SK-N-SH treated with all-trans-retinoic acid at 6 μM for 48 hours (cell line): ENCODE measurements at regions not wholly inside any gene's neighbourhood (a gene's known extent, or its start where the extent isn't known, plus 50 kb on each side); places are given as distances from the start of the nearest gene placed in this dataset.

ENCODE experiments used
- CSDC2 ChIP-seq: fragments of 250-450 bp; sonication (Bioruptor Pico); IDR thresholded peaks from 2 replicates; pipeline ENCODE4 v1.5.0; 2020; ENCODE audit warnings: mild to moderate bottlenecking, moderate library complexity
- TOX ChIP-seq: fragments of 250-450 bp; sonication (Bioruptor Pico); IDR thresholded peaks from 2 replicates; pipeline ENCODE4 v1.8.0; 2021; ENCODE audit warnings: mild to moderate bottlenecking, moderate library complexity, borderline replicate concordance
- ZNF70 ChIP-seq: fragments of 450-650 bp; formaldehyde crosslinking; IDR thresholded peaks from 2 replicates; pipeline ENCODE4 v1.5.0; 2020; ENCODE audit warnings: mild to moderate bottlenecking, moderate library complexity
- ZNF8 ChIP-seq: fragments of 450-650 bp; formaldehyde crosslinking; IDR thresholded peaks from 2 replicates; pipeline ENCODE4 v1.5.0; 2020; ENCODE audit warnings: mild to moderate bottlenecking, moderate library complexity
- TF ChIP-seq, protein P1 (sequence below): fragments of 250-450 bp; sonication (Bioruptor Pico); IDR thresholded peaks from 2 replicates; pipeline ENCODE4 v1.8.0; 2020; ENCODE audit warnings: mild to moderate bottlenecking, moderate library complexity, borderline replicate concordance
- TF ChIP-seq, protein P2 (sequence below): fragments of 250-450 bp; sonication (Bioruptor Pico); IDR thresholded peaks from 2 replicates; pipeline ENCODE4 v1.5.1; 2021; ENCODE audit warnings: mild to moderate bottlenecking, moderate library complexity

DNA sequence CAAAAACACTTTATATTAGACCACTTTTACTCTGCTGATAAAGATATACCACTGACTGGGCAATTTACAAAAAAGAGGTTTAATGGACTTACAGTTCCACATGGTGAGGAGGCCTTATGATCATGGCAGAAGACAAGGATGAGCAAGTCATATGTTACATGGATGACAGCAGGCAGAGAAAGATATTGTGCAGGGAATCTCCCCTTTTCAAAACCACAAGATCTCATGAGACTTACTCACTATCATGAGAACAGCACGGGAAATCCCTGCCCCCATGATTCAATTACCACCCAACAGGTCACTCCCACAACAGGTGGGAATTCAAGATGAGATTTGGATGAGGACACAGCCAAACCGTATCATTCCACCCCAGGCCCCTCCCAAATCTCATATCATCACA lies 1383.8 kb upstream of the MAP3K7 start:
- TF ChIP-seq ZNF8 (CRISPR knock-in tag) = no peak
- no peak for TF ChIP-seq ZNF70 (CRISPR knock-in tag)
- no peak for TF ChIP-seq CSDC2
- TF ChIP-seq, protein P1, sequence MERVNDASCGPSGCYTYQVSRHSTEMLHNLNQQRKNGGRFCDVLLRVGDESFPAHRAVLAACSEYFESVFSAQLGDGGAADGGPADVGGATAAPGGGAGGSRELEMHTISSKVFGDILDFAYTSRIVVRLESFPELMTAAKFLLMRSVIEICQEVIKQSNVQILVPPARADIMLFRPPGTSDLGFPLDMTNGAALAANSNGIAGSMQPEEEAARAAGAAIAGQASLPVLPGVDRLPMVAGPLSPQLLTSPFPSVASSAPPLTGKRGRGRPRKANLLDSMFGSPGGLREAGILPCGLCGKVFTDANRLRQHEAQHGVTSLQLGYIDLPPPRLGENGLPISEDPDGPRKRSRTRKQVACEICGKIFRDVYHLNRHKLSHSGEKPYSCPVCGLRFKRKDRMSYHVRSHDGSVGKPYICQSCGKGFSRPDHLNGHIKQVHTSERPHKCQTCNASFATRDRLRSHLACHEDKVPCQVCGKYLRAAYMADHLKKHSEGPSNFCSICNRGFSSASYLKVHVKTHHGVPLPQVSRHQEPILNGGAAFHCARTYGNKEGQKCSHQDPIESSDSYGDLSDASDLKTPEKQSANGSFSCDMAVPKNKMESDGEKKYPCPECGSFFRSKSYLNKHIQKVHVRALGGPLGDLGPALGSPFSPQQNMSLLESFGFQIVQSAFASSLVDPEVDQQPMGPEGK = no peak
- TF ChIP-seq TOX (CRISPR knock-in tag) = no peak
- TF ChIP-seq, protein P2, sequence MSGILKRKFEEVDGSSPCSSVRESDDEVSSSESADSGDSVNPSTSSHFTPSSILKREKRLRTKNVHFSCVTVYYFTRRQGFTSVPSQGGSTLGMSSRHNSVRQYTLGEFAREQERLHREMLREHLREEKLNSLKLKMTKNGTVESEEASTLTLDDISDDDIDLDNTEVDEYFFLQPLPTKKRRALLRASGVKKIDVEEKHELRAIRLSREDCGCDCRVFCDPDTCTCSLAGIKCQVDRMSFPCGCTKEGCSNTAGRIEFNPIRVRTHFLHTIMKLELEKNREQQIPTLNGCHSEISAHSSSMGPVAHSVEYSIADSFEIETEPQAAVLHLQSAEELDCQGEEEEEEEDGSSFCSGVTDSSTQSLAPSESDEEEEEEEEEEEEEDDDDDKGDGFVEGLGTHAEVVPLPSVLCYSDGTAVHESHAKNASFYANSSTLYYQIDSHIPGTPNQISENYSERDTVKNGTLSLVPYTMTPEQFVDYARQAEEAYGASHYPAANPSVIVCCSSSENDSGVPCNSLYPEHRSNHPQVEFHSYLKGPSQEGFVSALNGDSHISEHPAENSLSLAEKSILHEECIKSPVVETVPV = no peak
